Mucosa of gallbladder (tissue), 1 donor: ENCODE measurements at regions not wholly inside any gene's neighbourhood (a gene's known extent, or its start where the extent isn't known, plus 50 kb on each side); places are given as distances from the start of the nearest gene placed in this dataset.
A peak's percentile ranks its signal among the peaks of the same experiment; 100 is the strongest.
"Not testable (repeated sequence)": the region's sequence is repeated elsewhere in the genome, so short reads cannot be mapped to it uniquely, and the experiment has no call there.

Source experiments
- DNase-seq: peaks from one replicate; pipeline ENCODE4 v3.0.0-alpha.2; 2020; ENCODE audit warnings: low spot score
- donor health status: DM: no; HTN: no; CAD: no.

DNA sequence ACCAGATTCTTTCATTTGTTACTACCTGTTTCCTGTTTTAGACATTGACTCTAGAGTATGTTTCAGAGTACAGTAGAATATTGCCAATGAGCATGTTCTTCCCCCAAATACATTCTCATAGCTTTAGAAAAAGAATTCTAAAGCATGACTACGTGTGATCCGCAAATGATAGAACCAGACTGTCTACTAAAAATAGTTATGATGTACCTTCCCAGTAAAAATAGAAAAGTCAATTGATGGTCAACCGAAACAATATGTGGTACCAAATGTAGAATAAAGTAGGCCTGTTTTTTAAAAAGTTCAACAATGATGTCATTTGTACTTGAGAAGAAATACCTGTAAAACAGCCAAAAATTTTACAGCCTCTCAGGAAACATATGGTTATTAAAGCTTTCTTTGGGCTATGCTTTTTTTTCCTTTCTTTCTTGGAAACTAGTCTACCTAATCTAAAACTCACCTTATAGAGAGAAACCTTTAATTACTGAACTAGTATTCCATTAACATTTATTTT, 130.1 kb upstream of the MTHFD1L start:
- DNase-seq, result no peak

DNA sequence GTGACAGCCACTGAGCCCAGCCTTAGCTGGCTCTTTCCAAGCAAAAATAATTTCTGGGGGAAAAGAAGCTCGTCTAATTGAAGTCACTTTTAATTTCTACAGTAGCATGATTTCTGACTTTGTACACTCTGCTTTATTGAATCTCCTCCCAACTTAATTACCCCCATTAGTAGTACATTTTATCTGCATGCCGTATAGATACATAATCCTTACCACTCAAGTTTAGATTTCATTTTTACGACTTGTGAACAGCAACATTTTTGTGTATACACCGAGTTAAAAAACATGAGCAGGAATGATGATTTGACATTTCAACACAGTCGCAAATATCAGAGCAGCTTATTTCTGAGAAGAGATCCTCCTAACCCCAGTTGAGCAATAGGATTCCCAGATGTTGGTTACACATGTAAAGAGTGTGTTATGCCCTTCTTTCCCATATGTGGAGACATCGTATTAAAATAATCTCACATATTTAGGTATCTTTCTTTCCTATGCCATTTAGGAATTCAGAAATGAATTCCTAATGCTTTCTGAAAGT, 127.3 kb upstream of the MTHFD1L start:
- no peak for DNase-seq

DNA sequence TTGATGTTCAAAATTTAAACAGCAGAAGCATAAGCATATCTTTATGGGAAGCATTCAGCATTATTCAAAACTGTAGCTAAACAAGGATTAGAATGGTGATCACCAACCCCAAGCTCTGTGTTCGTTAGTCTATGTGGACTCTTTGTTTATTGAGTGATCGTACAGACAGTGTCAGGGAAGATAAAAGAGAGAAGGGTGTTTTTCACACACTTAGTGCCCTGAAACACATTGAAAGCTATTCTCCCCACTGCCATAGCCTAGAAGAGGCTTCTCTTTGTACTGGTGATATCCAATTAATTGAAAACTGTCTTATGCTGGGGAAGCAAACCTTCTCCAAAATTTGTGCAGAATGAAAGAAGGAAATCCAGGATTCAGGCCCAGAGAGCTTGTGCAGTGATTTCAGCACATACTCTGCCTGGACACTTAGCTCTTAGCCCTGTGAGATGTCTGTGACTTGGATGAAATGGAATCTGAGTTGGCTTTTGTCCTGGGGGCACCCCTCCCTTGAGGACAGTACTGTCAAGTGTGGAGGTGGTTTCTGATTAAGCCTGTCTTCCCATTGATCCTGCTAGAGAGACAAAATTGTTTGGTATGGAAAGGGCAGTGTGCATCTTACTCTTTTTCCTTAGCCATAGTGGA, 125.7 kb upstream of the MTHFD1L start:
- no peak for DNase-seq

DNA sequence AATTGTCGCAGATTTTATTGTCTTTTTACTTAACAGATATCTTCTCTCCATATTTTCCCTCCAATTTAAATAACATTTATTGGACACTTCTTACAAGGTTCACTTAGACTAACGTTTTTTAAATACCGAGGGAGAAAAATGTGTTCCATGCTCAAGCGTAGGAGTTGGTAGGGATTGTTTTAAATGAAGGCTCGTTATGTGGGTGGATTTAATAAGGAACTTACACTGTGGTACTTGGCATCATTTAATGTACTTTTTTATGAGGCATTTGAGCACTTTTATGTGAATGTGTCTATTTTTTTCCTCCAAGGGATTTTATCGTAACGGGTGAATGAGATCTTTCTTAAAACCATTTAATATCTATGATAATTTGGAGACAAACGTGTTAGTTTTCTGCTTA, 125.0 kb upstream of the MTHFD1L start:
- no peak for DNase-seq

DNA sequence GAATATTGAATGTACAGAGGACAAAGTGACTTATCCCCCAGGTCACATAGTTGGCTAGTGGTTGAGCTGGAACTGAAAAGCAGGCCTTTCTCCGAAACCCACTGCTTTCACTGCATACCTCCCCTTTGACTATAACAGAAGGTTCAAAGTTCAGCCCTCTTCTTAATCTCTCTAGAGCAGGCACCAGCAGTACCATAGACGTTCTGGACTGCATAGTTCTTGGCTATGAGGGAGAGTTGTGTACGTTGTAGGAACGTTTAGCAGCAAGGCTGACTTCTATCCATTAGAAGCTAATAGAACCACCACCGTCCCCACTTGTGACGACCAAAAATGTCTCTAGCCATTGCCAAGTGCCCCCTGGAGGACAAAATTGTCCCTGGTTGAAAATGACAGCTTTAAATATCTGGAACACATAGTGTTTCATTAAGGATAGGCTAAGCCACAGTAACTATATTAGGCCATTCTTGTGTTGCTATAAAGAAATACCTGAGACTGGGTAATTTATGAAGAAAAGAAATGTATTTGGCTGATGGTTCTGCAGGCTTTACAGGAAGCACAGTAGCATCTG, 123.8 kb upstream of the MTHFD1L start:
- DNase-seq, result no peak

DNA sequence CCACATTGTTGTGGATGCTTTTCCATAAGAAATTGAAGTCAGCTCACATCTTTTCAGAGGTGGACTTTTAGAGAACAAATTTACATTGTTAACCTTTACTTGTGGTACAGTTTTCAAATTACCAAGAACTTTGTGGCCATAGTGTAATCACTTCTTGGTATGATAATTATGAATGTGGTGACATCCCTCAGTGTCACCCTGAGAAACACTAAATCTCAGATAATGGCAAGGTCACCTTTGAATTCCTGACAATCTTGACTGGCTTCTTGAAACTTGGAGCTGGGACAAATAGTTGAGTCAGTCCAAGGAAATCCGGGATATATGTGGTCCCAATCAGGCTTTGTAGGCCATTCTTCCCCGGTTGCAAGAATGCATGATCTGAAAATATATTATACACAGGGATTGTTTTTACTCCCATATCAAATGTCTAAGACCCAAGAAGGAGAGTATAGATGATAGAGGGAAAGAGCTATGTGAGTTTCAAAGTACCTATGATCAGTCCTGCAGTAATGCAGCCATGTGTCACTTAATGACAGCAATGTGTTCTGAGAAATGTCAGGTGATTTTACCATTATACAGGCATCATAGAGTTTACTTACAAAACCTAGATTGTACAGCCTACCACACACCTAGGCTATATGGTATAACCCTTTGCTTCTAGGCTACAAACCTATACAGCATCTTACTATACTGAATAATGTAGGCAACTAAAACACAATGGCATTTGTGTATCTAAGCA, 120.8 kb upstream of the MTHFD1L start:
- no peak for DNase-seq

DNA sequence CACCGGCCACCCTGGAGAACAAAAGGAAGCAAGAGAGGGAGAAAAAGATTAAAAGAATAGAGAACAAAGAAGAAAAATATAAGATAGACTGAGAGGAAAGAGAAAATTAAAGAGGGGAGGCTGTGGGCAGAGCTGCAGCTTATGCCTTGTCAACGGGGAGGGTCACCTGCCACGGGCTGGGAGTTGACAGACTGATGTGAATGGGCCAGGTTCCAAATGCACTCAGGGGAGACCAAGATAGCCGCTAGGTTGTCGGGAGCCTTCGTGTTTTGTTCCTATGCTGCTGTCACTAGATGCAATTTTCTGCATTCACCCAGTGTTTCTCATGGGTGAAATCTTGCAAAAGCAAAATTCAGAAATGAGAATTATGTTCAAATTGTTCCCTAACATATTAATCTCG, 119.6 kb upstream of the MTHFD1L start:
- DNase-seq, result no peak

DNA sequence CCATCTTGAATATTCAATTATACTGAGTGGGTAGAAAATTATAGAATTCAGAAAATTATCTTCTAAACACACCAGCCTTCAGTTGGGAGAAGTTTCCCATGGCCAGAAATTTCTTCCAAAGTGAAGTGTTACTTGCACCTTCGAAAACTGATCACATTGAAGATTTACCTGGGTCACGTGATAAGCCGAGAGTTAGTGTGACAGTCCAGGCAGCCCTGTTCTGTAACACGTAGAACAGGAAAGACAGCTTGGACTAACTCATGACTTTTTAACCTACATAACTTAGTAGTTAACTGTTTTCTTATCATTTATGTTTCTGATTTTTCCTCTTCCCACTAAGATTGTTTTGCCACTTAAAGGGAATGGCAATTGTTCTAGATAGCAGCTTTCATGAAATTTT, 118.3 kb upstream of the MTHFD1L start:
- peak; percentile 24 for DNase-seq

DNA sequence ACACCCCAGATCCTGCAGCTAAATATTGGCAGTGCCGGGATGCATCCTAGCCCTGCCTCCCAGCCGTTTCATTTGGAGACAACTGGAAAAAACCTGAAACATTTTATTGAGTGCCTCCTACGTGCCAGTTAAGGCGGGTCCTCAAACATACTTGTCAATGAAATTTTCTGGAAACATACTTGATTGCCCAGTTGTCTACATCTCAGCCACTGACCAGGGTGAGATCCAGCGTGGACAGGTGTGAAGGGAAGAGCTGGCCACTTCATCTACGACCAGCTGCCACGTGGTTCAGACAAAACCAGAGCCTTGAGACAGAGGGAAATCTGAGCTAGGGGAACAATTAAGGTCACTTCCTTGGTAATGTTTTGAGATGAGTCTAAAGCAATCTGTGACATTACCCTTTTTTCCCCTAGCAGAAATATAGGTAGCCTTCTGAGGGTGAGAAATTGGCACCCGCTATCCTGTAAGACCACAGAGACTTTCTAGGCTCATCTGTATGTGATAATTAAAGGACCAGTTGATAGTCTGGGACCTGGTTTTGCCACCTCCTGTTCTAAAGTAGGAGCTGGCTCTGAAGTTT, 116.3 kb upstream of the MTHFD1L start:
- DNase-seq, result no peak

DNA sequence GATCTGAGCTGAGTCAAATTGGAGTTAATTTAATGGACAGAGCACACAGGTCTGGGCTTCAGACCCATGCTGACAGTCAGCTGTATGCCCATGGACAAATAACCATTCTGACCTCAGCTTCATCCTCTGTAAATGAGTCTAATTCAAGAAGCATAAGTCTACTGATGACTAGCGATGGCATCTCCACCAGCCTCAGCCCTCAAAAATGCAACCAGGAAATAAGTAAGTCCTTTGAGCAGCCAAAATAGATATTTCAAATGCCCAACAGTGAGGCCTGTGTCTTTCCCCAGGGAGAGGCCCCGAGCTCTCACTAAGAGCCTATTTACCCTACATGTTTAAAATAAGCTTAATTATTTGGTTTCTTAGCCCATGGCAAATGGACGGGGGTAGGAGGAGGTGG, 114.2 kb upstream of the MTHFD1L start:
- no peak for DNase-seq

DNA sequence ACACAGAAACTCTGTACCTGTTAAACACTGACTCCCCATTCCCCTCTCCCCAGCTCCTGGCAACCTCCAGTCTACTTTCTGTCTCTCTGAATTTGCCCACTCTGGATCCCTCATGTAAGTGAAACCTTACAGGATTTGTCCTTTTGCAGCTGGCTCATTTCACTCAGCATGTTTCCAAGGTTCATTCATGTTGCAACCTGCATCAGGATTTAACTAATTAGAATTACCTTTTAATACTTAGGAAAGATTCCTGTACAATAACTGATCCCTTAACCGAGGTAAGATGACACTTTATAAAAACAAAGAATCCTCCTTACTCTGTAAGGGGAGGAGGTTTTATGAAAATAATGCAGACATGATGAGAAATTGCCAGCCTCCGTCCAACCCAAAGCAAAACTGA, 113.1 kb upstream of the MTHFD1L start:
- no peak for DNase-seq

DNA sequence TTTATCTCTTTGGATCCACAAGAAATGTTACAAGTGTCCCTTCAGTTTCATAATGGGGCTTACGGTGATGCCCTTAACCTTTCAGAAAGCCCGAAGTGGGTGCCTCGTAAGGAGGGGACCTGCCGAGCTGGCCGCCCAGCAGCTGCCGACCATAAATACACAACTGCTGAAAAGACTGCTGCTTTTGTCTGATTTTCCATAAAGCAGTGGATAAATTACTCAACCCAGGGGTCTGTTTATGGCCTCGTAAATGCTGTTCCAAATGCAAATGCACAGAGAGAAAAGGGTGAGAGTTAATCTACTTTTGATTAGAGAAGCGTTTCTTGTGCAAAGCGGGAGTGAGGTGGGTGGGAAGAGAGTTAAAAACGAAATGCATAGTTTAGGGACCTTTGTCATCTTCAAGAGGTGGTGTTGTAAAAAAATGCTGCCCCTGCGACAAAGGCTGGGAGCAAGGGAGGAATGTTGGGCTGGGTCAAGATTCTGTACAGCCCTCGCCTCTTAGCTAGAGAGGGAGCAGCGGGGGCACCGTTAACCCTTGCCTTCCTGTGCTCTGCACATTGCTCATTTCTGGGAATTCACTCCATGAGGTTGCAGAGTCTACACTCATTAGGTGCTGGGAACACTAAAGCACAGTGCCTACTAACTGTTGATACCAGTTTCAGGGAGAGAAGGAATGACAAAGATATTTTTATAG, 112.0 kb upstream of the MTHFD1L start:
- DNase-seq, result no peak

DNA sequence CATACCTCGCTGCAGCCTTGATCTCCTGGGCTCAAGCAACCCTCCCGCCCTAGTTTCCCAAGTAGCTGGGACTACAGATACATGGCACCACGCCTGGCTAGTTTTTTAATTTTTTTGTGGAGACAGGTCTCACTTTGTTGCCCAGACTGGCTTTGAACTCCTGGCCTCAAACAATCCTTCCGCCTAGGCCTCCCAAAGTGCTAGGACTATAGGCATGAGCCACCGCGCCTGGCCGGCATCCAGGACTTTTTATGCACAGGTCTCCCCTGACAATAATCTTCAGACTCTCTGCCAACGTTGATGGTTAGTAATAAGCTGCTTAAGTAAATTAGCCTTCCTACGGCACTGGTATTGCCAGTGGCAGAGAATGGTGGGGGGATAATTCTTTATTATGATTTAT, 110.5 kb upstream of the MTHFD1L start:
- no peak for DNase-seq

DNA sequence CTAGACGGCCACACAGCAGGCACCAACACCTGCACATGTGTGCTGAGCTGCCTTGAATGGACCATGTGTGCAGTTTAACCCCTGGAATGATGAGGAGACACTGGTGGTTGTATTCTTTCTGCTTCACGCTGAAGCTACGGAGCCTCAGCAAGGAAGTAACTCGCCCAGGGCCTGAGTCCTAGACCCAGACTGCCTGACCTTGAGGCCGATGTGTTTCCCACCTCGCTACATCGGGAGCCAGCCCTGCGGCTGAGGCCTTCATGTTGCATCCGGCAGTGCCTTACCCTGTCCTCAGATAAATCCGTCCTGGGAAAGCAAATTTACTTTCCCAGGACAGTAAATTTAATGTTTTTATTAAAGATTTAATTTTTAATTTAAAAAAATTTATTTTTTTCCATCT, 110.0 kb upstream of the MTHFD1L start:
- no peak for DNase-seq

DNA sequence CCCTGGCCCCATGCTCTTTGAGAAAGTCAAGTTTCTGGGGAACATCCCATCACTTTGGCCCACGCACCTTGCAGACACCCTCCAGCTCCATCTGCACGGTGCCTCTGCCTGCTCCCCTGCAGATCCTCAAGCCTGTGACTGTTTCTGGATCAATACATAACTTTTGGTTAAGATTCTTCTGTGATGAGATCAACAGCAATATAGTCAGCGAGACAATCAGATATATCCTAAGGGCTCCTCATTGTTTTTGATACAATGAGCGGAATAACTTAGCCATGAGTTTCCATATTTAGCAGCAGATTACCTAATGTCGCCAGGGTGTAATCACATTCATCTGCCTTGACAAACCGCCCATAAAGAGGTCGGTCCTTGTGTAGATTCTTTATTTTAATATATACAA, 109.3 kb upstream of the MTHFD1L start:
- no peak for DNase-seq

DNA sequence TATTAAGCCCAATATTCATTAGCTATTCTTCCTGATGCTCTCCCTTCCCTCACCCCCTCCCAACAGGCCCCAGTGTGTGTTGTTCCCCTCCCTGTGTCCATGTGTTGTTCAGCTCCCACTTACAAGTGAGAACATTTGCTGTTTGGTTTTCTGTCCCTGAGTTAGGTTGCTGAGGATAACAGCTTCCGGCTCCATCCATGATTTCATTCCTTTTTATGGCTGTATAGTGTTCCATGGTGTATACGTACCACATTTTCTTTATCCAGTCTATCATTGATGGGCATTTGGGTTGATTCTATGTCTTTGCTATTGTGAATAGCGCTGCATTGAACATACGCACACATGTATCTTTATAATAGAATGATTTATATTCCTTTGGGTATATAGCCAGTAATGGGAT, 107.7 kb upstream of the MTHFD1L start:
- DNase-seq, result not testable (repeated sequence)

DNA sequence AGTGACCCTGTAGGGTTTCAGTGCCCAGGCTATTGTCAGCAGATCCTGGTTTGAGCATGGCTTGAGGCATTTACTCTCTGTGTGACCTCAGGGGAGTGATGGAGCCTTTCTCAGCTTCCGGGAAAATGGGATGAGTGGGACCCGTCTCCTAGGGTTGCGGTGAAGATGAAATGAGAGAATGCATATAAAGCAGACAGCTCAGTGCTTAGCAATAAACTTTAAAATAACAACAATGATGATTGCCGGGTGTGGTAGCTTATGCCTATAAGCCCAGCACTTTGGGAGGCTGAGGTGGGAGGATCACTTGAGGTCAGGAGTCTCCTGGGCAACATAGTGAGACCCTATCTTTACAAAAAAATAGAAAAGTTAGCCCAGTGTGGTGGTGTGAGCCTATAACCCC, 106.0 kb upstream of the MTHFD1L start:
- no peak for DNase-seq

DNA sequence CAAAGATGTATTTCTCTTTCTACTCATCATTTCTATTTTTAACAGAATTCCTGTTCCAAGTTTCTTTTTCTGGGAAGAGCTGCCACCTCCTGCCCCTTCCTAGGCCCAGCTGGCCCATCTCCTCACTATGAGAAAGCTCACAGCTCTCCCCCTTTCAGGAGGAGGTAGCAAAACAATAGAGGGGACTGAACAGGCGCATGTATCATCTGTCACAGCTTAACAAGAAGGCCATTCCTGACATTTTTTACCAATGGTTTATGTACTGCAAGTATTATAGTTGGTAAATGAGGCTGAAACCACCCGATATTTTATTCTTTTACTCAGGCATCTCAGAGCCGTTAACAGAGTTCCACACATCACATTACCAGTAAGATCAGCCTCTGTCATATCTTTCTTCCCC, 103.7 kb upstream of the MTHFD1L start:
- no peak for DNase-seq

DNA sequence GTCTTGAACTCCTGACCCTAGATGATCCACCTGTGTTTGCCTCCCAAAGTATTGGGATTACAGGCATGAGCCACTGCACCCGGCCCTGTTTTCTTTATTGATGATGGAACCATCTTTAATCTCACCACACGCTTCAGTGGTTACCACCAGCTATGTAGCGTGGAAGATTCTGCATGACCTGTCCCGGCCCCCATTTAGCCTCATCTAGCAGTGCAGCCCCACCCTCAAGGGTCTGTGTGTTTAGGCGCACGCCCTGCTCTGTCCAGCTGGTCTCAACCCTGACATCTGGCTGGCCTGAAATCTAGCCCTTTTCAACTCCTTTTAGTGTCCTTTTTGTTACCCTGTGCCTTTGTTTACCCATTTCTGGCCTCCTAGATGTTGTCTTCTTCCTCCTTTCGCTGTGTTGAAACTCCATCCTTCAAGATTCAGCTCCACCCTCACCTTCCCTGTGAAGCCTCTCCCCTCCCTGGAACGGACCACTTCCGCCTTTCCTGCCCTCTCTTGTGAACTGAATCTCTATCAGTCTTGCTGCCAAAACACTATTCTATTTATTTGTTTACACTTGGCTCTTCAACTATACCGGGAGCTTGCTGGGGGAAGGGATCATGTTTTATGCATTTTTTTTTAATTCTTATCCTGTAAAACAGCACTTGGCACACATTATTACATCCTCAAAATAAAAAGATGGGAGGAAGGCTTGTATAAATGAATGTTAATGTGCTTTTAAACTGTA, 101.0 kb upstream of the MTHFD1L start:
- no peak for DNase-seq

DNA sequence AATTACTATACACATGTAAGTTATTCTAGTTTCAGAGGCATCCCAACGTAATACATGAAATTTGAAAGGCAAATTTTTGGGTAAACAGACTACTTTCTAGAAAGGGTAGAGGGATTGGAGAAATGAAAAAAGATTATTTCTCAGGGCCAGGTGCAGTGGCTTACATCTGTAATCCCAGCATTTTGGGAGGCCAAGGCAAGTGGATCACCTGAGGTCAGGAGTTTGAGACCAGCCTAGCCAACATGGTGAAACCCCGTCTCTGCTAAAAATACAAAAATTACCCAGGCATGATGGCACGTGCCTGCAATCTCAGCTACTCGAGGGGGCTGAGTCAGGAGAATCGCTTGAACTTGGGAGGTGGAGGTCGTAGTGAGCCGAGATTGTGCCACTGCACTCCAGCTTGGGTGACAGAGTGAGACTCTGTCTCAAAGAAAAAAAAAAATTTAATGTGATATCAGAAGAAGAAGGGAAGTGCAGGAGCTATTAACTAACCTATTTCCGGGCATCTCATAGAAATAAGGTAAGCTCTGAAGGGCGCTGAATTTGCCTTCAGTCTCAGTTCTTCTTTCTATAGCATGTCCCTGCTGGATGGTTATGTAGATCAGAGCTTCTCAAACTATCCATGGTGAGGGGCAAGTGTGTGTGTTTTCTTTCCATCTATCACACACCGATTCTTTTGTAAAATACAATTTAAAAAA, 100.3 kb upstream of the MTHFD1L start:
- DNase-seq, result no peak
